Mesenchymal stem cell (in vitro differentiated cells and primary cell): ENCODE measurements at regions not wholly inside any gene's neighbourhood (a gene's known extent, or its start where the extent isn't known, plus 50 kb on each side); places are given as distances from the start of the nearest gene placed in this dataset.

Source experiments
- DNase-seq: peaks from one replicate; pipeline ENCODE4 v3.0.0-alpha.2; 2013
- H2AFZ ChIP-seq: one replicate; pipeline ENCODE4 v1.6.1; 2013; ENCODE audit warnings: low read depth, mild to moderate bottlenecking, control low read depth, inconsistent platforms, low read length, moderate library complexity
- H2AK5ac ChIP-seq: 2 replicates; pipeline ENCODE4 v1.6.1; 2013; ENCODE audit warnings: low read length, moderate library complexity, mild to moderate bottlenecking, inconsistent platforms; ENCODE audit not compliant: severe bottlenecking
- H2BK120ac ChIP-seq: one replicate; pipeline ENCODE4 v1.6.1; 2013; ENCODE audit warnings: low read depth, mild to moderate bottlenecking, inconsistent platforms, low read length, moderate library complexity
- H2BK12ac ChIP-seq, 2 experiments: one replicate each; pipeline ENCODE4 v1.6.1; 2013; ENCODE audit warnings: inconsistent platforms in 2 of 2, low read length in 2 of 2, mild to moderate bottlenecking in 2 of 2, moderate library complexity in 2 of 2, control low read depth in 1 of 2
- H2BK15ac ChIP-seq: one replicate; pipeline ENCODE4 v1.6.1; 2013; ENCODE audit warnings: mild to moderate bottlenecking, low read depth, inconsistent platforms; ENCODE audit not compliant: poor library complexity, severe bottlenecking
- H2BK5ac ChIP-seq: 2 replicates; pipeline ENCODE4 v1.6.1; 2013; ENCODE audit warnings: low read depth, mild to moderate bottlenecking, low read length, control low read depth, inconsistent platforms; ENCODE audit not compliant: poor library complexity, severe bottlenecking
- H3K14ac ChIP-seq, 2 experiments: one replicate each; pipeline ENCODE4 v1.6.1; 2013; ENCODE audit warnings: inconsistent platforms in 2 of 2, low read length in 2 of 2, control low read depth in 1 of 2, mild to moderate bottlenecking in 1 of 2, moderate library complexity in 1 of 2
- H3K18ac ChIP-seq, 2 experiments: one replicate each; pipeline ENCODE4 v1.6.1; 2013; ENCODE audit warnings: inconsistent platforms in 2 of 2, low read length in 2 of 2, control low read depth in 1 of 2, low read depth in 1 of 2, mild to moderate bottlenecking in 1 of 2
- H3K23ac ChIP-seq, 2 experiments: one replicate each; pipeline ENCODE4 v1.6.1; 2013; ENCODE audit warnings: inconsistent platforms in 2 of 2, low read length in 2 of 2, mild to moderate bottlenecking in 2 of 2, moderate library complexity in 2 of 2, control low read depth in 1 of 2
- H3K27ac ChIP-seq: 2 replicates; pipeline ENCODE4 v1.5.1; 2013; ENCODE audit warnings: mild to moderate bottlenecking, moderate library complexity, low read length, control low read depth, inconsistent platforms; ENCODE audit not compliant: poor library complexity, severe bottlenecking
- H3K27me3 ChIP-seq, 2 experiments: 2 replicates each; pipeline versions ENCODE4 v1.6.1 to v1.7.0; 2013; ENCODE audit warnings: low read length in 2 of 2, mild to moderate bottlenecking in 2 of 2, moderate library complexity in 2 of 2, control low read depth in 1 of 2, inconsistent platforms in 1 of 2; ENCODE audit not compliant: control insufficient read depth in 1 of 2, insufficient read depth in 1 of 2
- H3K36me3 ChIP-seq, 2 experiments: 2 replicates each; pipeline versions ENCODE4 v1.6.1 to v1.7.0; 2013; ENCODE audit warnings: low read length in 2 of 2, control low read depth in 1 of 2, inconsistent platforms in 1 of 2, low read depth in 1 of 2, mild to moderate bottlenecking in 1 of 2; ENCODE audit not compliant: insufficient read depth in 2 of 2, control insufficient read depth in 1 of 2
- H3K4ac ChIP-seq, 2 experiments: one replicate each; pipeline ENCODE4 v1.6.1; 2013; ENCODE audit warnings: inconsistent platforms in 2 of 2, low read length in 2 of 2, mild to moderate bottlenecking in 2 of 2, moderate library complexity in 2 of 2, control low read depth in 1 of 2, low read depth in 1 of 2
- H3K4me1 ChIP-seq: 2 replicates; pipeline ENCODE4 v1.6.1; 2013; ENCODE audit warnings: low read depth, low read length, control low read depth; ENCODE audit not compliant: control insufficient read depth, insufficient read depth
- H3K4me2 ChIP-seq: 2 replicates; pipeline ENCODE4 v1.6.1; 2013; ENCODE audit warnings: low read length, mild to moderate bottlenecking, inconsistent platforms; ENCODE audit not compliant: poor library complexity, severe bottlenecking
- H3K4me3 ChIP-seq, 2 experiments: 2 replicates each; pipeline versions ENCODE4 v1.5.1 to v1.7.0; 2013; ENCODE audit warnings: low read length in 2 of 2, mild to moderate bottlenecking in 2 of 2, control low read depth in 1 of 2, low read depth in 1 of 2; ENCODE audit not compliant: insufficient read depth in 1 of 2
- H3K79me1 ChIP-seq: replicated peaks from 2 replicates; pipeline ENCODE4 v1.6.1; 2013; ENCODE audit warnings: mild to moderate bottlenecking, control low read depth, low read length, inconsistent platforms; ENCODE audit not compliant: poor library complexity, severe bottlenecking
- H3K9ac ChIP-seq: 2 replicates; pipeline ENCODE4 v1.7.0; 2013; ENCODE audit warnings: mild to moderate bottlenecking, low read length, moderate library complexity
- H3K9me3 ChIP-seq: 2 replicates; pipeline ENCODE4 v1.7.0; 2013; ENCODE audit warnings: mild to moderate bottlenecking, low read length; ENCODE audit not compliant: control insufficient read depth
- H4K8ac ChIP-seq: one replicate; pipeline ENCODE4 v1.6.1; 2013; ENCODE audit warnings: inconsistent platforms, mild to moderate bottlenecking, low read length, moderate library complexity
- H4K91ac ChIP-seq: one replicate; pipeline ENCODE4 v1.6.1; 2013; ENCODE audit warnings: mild to moderate bottlenecking, low read length, inconsistent platforms
- WGBS: methylation state at CpG from one replicate; pipeline ENCODE4 v1.1.7; 2013; ENCODE audit warnings: mixed read lengths; 5-methylcytosine and 5-hydroxymethylcytosine counted together

DNA sequence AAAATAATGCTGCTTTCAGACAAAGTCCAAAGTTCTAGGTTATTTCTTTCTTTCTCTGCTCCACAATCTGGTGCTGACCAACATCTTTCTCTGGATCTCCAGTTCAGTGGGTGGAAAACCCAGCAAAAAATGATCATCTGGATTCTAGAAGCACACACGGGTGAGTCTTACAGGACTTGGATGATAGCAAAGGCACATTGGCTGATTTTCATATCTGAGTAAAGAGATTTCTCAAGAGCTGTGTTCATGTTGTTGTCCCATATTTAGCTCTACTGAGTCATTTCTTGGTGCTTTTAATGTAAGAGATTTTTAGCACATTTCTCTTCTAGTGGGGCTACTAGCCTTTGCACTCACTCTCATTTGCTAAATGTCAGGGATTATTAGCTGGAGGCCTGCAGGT is 336.7 kb downstream of the GALC start:
- WGBS: 71% methylated on average over 1 of the region's 1 CpG
- H2BK15ac ChIP-seq: no peak overlapping the region

DNA sequence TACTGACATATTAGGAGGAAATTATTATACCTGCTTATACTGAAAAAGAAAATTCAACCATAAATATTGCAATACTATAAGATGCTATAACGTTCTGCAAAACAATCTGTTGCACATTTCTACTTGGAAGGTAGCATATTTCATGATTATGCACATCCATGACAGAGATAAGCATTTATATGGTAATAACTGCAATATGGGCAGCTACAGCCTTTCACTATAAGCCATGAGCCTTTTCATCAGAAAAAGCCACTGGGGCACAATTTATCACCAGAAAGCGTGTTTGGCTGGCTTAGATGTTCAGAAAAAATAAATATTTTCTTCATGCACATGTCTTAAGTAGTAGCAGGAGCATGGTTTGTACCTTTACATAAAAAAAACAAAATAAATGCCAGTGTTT is 340.7 kb downstream of the GALC start:
- Histone ChIP-seq H3K23ac (no peak overlapping the region), H2BK5ac (no peak overlapping the region), H4K91ac (no peak overlapping the region), H3K27ac (no peak overlapping the region), H3K4me1 (no peaks in the 10 kb centered on the region), H4K8ac (no peak overlapping the region), H3K4me3 (no peak overlapping the region), H3K9me3 (peaks cover 11% of the 10 kb centered on the region), H2BK12ac (no peak overlapping the region), H3K27me3 (no peaks in the 10 kb centered on the region), H3K4me2 (no peak overlapping the region), H3K18ac (no peak overlapping the region), H3K14ac (no peak overlapping the region), H3K9ac (no peak overlapping the region), H2AFZ (no peak overlapping the region), H3K79me1 (no peaks in the 10 kb centered on the region), H2BK120ac (no peak overlapping the region), H2AK5ac (no peak overlapping the region), H2BK15ac (no peak overlapping the region), H3K36me3 (no peaks in the 10 kb centered on the region), H3K4ac (no peak overlapping the region)
- no CpG with 5 or more reads among the region's 2 CpGs for WGBS
- DNase-seq: no peak

More for the DNA sequence above, 336.7 kb downstream of the GALC start:
- Histone ChIP-seq H2BK5ac (no peak overlapping the region), H2AFZ (no peak overlapping the region), H3K4me2 (no peak overlapping the region), H3K9ac (peak overlapping the region; percentile 3), H3K36me3 (no peaks in the 10 kb centered on the region), H3K9me3 (no peaks in the 10 kb centered on the region), H3K4me1 (no peaks in the 10 kb centered on the region), H3K27me3 (no peaks in the 10 kb centered on the region), H3K14ac (no peak overlapping the region), H3K27ac (no peak overlapping the region), H2BK120ac (no peak overlapping the region), H3K4me3 (no peak overlapping the region), H2AK5ac (no peak overlapping the region), H3K4ac (no peak overlapping the region), H4K8ac (no peak overlapping the region), H2BK12ac (no peak overlapping the region), H4K91ac (no peak overlapping the region), H3K79me1 (no peaks in the 10 kb centered on the region), H3K18ac (no peak overlapping the region), H3K23ac (no peak overlapping the region)
- DNase-seq: no peak

DNA sequence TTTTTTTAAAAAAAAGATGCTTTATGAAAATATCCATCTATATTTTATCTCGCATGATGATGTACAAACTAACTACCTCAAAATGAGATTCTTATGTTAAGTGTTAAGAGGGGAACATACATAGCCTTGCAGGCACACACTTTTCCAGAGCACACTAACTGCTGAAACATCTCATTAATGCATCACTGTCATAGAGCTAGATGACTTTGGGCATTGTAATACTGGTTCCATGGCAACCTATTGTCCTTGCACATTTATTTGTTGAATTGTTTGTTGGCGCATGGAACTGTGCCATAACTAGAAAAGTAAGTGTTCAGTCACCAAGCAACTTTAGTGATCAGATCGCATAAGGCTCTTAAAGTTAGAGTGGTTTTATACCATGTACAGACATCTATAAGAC is 348.3 kb downstream of the GALC start:
- no peak for DNase-seq

DNA sequence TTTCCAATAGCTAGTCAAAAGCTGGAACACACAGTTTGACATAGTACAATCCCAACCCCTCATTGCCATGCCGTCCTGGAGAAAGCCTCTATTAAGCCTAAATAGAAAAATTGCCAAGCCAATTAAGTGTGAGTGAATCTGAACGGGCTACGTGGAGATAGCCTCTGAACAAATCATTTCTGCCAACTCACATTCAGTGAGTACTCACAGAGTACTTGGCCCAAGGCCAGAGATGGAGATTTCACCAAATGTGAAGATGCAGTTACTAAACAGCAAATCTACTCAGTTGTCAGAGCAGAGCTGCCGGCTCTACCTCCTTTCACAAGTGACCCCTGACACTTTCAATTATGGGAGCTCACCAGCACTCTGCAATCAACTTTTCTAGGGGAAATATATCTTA is 350.0 kb downstream of the GALC start:
- Histone ChIP-seq H3K36me3 (no peaks in the 10 kb centered on the region), H3K4me2 (no peak overlapping the region), H3K18ac (no peak overlapping the region), H3K9ac (peak overlapping the region; percentile 70), H3K27me3 (no peaks in the 10 kb centered on the region), H3K14ac (no peak overlapping the region), H3K9me3 (no peaks in the 10 kb centered on the region), H2AFZ (no peak overlapping the region), H3K4ac (no peak overlapping the region), H3K23ac (no peak overlapping the region), H2AK5ac (no peak overlapping the region), H4K91ac (no peak overlapping the region), H3K27ac (no peak overlapping the region), H4K8ac (no peak overlapping the region), H2BK120ac (no peak overlapping the region), H2BK15ac (no peak overlapping the region), H3K79me1 (no peaks in the 10 kb centered on the region), H3K4me3 (no peak overlapping the region), H2BK12ac (no peak overlapping the region), H3K4me1 (no peaks in the 10 kb centered on the region), H2BK5ac (no peak overlapping the region)
- DNase-seq: peak; percentile 20
- WGBS: 74% methylated on average over 4 of the region's 4 CpGs

More for the DNA sequence above, 348.3 kb downstream of the GALC start:
- Histone ChIP-seq H3K4me3 (no peak overlapping the region), H3K4me1 (no peaks in the 10 kb centered on the region), H2BK15ac (no peak overlapping the region), H3K23ac (no peak overlapping the region), H3K18ac (no peak overlapping the region), H3K27me3 (no peaks in the 10 kb centered on the region), H2AK5ac (no peak overlapping the region), H3K27ac (no peak overlapping the region), H3K79me1 (no peaks in the 10 kb centered on the region), H2AFZ (no peak overlapping the region), H4K8ac (no peak overlapping the region), H3K14ac (no peak overlapping the region), H4K91ac (no peak overlapping the region), H3K9me3 (peaks cover 4% of the 10 kb centered on the region), H3K4ac (no peak overlapping the region), H2BK12ac (no peak overlapping the region), H2BK120ac (no peak overlapping the region), H3K36me3 (no peaks in the 10 kb centered on the region), H3K9ac (no peak overlapping the region), H2BK5ac (no peak overlapping the region), H3K4me2 (no peak overlapping the region)
- 100% methylated on average over 1 of the region's 3 CpGs for WGBS
